ENCODE measurements at regions not wholly inside any gene's neighbourhood (a gene's known extent, or its start where the extent isn't known, plus 50 kb on each side); places are given as distances from the start of the nearest gene placed in this dataset.
A peak's percentile ranks its signal among the peaks of the same experiment; 100 is the strongest.

DNA sequence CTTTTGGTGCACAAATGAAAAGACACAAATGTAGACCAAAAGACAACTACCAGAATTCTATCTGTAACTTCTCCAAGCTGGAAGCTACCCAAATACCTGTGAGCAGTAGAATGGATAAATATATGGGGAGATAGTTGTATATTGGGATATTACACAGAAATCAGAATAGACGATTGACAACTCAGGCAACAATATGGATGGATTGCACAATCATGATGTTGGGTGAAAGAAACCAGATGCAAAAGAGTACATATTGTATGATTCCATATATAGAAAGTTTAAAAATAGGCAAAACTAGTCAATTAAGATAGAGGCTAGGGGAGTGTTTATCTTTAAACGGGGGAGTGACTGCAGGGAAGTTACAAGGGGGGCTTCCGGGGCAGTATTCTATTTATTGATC lies 77.5 kb upstream of the NKD1 start:
- intact Hi-C loops (cut with DNase I): no loop called here
- DNase-seq (ENCODE audit: low spot score): no peak

DNA sequence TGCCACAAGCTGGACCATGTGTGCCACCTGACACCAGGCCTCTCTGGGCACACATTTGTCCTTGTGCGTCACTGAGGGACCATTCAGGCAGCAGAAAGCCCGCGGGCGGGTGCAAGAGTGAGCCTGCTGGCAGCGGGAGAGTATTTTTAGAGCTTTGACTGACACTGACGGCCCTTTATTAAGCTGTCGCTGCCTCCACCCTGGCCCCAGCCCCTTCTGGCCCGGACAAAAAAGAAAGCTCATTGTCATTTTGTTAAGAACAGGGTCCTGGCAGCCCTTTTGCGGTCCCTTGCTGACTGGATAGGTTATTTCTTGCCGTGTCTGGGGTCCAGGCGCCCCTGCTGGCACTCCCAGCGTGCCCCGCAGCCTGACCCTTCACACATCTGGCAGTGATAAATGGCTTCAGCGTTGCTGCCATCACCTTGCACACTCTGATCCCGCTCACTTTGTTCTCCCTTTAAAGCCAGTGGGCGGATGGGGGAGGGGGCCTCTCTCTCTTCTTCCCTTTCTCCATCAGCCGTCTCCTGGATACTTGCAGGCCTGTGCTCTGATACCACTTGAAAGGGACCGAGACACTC lies 78.4 kb upstream of the NKD1 start:
- intact Hi-C loops (cut with DNase I): no loop called here
- peak; percentile 61 for DNase-seq (ENCODE audit: low spot score)

DNA sequence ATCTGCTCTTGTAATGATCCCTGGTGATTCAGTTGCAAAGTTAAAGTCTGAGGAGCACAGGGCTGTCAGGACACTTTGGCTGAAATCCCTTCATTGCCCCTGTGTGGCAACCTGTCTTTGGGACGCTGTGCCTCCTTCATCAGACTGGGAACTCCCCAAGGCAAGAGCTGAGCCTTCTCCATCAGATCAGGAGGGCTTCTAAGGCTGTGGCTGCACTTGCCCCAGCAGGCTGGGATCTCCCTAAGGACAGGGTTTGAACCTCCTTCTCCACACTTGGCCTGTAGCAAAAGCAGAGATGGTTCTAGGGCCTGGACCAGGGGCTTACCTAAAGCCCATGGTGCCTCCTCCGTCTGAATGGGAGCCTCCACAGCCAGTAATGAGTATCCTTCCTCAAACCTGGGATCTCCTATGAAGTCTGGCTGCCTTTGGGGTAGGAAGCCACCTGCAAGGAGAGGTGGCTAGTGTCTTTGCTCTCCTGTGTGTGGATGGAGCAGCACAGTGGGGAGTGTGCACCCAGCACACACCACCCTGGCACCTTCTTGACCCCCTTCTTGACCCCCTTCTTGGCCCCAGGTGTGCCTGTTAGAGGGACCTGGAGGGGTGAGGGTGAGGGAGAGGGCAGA lies 79.0 kb upstream of the NKD1 start:
- DNase-seq (ENCODE audit: low spot score): peak; percentile 58
- intact Hi-C loops (cut with DNase I): no loop called here

DNA sequence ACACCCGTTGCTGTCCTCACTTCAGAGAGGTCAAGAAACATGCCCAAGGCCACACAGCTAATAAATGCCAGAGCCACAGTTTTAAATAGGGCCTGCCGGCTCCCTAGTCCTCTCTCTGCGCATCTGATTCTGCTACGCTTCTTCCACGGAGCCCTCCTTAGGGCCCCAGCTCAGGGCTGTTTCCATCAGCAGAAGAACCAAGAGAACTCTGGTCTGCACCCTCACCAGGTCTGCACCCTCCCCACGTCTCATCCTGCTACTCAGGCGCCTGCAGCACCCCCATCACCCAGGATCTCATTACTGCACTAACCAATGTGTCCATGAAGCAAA lies 79.5 kb upstream of the NKD1 start:
- no peak for DNase-seq (ENCODE audit: low spot score)
- intact Hi-C loops (cut with DNase I): no loop called here

DNA sequence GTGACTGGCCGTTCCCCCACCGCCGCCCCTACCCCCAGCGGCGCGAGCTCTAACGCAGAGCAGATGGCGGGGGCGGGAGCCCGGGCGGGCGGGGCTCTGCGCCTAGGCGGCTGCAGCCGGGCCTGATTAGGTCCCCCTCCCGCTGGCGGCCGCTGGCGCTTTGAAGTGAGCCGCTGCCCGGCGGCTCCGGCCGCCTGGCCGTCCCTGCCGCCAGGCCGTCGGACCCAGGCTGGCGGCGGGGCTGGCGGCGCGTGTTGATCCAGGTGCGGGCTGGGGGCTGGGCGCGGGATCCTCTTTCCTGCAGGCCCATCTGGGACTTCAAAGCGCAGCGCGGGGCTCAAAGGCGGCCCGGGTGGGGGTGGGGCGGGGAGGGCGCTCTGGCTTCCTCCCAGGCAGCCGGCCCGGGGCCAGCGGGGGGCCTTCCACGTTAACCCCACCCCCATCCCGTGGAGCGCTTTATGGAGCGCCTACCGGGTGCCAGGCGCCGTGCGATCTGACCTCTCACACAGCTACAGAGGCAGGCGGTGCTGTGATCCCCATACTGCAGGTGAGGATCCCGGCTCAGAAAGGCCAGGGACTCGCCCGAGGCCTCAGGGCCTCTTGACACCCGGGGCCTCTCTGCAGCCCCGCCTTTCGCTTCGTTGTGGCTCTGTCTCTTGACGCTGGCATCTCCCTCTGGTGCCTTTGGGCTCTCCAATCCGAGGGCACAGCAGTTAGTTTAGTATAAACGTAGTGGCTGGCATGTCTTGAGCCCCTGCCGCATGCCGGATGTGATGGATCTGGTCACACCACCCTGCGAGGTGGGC lies 80.0 kb upstream of the NKD1 start:
- intact Hi-C loops (cut with DNase I): no loop called here
- peak; percentile 78 for DNase-seq (ENCODE audit: low spot score)

DNA sequence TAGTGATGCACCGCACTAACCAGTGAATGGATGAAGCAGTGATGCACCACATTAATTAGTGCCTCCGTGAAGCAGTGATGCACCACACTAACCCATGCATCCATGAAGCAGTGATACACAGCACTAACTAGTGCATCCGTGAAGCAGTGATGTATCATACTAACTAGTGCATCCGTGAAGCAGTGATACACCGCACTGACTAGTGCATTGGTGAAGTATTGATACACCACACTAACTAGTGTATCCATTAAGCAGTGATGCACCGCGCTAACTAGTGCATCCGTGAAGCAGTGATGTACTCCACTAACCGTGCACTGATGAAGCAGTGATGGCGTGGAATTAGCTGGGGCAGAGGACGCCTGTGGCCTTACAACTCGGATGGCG lies 80.6 kb upstream of the NKD1 start:
- intact Hi-C loops (cut with DNase I): no loop called here
- DNase-seq (ENCODE audit: low spot score): no peak

DNA sequence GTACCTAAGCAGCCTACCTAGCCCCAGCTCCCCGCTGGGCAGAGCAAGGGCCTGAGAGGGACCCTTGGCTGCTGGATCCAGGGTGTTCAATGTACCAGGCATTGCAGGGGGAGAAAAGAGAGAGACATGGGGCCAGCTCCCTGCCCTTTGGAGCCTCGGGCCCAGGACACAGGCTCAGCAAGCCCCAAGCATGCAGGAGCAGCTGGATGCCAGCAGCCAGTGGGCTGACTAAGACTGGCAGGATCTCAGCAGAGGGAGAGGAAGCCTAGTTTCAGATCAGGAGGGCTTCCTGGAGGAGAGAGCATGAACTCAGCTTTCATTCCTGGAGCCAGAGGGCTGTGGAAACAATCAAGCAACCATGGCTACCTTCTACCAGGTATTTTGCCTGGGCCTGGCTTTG lies 82.0 kb upstream of the NKD1 start:
- DNase-seq (ENCODE audit: low spot score): peak; percentile 62
- intact Hi-C loops (cut with DNase I): no loop called here

DNA sequence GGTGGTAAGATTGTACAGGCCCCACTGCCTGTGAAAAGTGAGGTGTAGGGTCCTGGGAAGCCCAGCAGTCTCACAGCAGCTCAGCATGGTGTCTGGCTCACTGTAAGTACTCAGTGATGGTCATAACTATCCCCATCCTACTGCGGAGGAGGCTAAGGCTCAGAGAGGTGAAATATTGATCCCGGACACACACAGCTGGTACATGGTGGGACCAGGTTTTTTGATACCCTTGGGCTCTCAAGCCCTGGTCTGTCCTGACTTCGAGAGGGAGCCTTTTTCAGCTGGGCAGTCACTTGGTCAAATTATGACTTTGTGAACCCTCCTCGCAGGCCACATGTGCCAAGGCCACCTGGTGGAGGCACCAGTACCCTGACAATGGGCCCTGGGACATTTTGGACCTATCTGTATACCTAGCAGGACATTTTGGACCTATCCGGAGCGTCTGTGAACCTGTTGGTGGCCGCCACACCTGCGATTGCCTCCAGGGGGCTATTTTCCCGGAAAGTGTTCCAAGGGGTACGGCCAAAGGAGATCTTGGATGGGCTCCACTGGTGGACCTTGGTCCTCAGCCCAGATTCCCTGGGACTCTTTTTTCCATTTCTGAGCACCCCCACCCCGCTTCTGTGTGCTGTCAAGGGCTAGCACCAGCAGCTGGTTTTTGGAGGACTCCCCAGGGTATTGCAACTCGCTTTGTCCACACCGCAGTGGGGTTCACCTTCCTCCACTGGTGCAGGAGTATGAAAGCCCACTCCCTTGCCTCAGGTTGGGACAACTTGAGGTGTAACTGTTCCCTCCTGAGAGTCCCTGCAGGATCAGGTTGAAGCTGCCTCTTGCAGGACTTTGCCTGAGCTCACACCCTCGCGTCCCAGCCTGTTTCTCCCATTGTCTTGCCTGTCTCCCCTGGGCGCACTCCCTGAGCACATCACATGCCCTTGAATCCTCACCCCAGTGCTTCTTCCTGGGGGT lies 83.6 kb upstream of the NKD1 start:
- intact Hi-C loops (cut with DNase I): no loop called here
- peak; percentile 67 for DNase-seq (ENCODE audit: low spot score)

DNA sequence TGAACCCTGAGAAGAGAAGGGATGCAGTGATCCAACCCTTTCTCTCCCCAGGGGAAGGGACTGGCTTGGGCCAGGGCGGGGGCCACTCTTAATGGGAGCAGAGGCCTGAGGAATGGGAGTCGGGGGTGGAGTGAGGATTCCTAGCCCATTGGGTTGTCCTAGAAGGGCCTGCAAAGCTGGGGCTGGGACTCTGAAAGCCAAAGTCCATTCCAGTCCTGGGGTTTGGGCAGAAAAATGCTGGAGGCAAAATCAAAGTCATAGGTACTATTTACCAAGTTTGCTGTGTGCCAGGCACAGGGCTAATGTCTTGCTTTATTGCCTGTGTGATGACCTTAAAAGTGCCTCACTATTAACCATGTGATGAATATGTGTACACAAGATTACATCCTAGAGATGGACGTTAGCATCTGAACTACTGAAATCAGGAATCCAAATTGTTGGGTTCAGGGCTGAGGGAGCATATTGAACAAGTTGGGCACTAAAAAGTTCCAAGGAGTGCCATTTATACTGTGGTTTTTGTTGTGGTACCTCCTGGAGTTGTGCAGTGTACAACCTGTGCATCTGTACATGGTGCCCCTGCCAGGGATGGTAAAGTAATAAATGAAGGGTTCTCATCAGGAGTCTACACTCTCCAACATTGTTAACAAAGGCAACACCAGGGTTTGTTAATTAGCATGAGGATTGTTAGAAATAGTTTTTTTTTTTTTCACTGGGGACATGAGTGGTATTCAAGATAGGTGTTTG lies 84.4 kb upstream of the NKD1 start:
- peak; percentile 37 for DNase-seq (ENCODE audit: low spot score)
- intact Hi-C loops (cut with DNase I): no loop called here

DNA sequence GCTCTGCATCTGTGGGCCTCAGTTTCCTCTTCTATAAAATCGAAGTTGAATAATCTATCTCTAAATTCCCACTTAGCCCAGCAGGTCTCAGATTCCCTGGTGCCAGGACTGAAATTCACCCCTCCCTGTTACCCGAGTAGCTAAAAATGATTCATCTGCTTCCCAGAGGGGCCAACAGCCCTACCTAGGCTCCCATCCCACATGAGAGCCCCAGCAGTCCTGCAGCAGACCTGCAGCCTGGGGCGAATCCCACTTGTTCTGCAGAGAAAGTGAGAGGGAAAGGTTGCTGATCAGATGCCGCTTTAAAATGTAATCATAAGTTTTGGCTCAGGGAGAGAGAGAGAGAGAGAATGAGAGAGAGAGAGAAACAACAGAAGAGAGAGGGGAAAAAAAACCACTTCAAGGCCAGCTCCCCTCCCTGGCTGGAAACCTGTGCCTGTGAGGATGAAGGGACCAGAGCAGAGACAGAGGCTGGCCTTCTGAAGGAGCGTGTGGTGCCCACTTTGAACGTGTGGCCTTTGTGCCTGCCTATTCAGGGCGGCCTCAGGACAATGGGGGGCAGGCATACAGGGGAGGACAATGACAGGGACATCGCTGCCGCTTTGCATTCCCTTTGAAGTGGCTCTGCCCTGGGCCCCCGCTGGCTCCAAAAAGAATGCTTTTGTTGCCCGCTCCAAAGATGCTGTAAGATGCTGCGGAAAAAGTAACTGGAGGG lies 85.2 kb upstream of the NKD1 start:
- intact Hi-C loops (cut with DNase I): no loop called here
- peak; percentile 66 for DNase-seq (ENCODE audit: low spot score)

DNA sequence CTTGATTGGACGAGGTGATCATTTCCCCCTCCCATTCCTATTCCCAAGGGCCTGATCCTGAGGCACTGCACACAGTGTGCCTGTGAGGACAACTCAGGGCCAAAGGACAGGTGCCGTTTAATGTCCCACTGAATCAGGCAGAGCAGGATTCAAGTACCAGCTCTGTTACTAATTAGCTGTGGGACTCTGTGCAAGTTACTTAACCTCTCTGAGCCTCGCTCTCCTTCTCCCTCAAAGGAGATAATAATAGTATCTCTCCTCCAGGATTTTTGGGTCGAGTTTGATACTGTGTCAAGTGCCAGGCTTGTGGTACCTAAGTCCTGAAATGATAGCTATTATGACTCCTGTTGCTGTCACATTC lies 86.8 kb upstream of the NKD1 start:
- intact Hi-C loops (cut with DNase I): no loop called here
- DNase-seq (ENCODE audit: low spot score): no peak

DNA sequence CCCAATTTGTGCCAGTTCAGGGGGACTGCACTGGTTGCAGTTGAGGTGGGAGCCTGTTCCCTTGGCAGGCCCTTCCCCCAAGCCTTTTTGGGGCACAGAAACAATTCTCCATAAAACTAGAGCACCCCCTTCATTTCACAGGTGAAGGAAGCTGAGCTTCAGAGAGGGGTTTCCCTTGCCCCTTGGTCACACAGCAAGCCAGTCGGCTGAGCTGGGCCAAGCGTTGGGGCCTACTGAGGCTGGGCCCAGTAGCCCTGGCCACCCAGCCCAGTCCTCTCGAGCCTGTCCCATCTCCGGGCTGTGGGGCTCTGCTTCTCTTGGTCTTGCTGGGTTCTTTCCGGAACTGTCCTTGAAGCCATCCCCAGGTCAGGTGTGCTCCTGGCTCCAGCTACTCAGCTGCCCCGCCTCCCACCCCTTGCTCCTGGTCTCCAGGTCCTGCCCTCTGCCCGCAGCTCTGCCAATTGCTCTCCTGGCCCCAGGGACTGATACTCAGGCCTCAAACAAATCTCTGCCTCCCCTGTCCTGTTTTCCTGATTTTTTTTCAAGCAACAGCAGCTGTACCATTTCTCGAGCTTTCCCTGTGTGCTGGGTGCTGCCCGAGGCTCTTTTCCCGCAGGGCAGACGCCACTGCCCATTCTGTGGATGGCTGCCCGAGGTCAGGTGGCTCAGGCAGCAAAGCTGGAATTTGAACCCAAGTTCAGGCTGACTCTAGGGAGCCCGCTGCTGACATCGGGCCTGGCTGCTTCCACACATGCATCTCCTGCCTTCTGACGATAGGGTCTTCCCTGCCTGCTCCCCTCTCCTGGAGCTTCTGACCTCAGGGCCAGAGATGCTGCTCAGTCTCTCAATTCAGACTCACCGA lies 87.4 kb upstream of the NKD1 start:
- intact Hi-C loops (cut with DNase I): no loop called here
- DNase-seq (ENCODE audit: low spot score): peak; percentile 78

DNA sequence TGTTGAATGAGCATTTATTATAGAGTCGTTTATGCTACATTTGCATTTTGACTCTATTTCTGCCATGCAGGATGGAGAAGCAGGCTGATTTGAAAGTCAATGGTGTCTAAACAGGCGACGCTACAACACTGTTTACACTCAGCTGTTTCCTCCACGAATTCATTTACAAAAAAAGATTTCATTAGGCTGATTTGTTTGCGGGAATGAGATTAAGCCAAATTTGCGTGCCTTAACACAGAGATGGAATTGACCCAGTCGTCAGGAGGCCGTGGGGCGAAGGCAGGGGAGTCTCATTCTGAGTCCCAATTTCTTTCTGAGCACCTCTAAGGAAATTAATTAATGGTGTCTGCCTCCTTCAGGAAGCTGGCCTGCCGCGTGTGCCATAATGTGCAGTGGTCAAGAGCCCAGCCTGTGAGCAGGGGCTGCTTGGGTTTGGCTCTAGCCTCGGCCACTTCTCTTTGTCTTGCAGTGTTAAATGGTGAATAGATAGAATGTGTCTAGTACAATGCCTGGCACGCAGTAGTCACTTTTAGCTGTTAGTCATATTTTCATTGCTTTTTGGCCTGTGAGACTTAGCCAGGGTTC lies 88.6 kb upstream of the NKD1 start:
- peak; percentile 44 for DNase-seq (ENCODE audit: low spot score)
- intact Hi-C loops (cut with DNase I): no loop called here

DNA sequence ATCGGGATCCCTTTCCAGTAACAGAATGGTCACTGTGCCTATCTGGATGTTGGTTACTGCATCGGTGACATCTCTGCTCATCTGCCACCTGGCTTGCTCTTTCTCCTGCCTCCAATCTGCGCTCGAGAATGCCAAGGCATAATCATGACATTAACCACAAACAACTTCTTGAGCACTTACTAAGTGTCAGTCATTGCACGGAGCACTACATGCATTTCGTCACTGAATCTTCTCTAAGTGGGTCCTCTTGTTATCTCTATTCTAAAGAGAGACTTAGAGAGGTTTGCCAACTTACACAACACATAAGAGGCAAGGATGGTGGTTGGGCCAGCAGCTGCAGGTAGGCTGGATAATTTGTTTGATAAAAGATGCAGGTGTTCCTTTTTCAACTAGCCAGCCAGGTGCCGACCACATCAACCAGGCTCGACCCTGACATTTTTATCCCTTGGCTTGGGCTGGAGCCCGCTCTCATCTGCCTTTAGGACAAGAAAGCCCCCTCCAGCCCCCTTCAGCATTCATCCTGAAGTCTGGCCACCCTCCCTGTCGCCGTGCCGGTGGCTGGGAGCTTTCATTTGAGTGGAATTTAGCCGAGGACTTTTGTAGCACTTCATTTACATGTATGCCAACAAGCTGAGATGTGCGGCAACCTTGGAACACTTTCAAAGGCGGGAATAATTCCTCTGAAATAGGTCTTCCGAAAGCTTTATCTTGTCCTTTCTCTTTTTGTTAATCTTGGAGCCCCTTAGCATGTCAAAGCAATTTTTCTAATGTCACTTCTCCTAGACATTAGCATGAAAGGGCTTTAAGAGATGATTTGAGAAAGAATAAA lies 89.3 kb upstream of the NKD1 start:
- peak; percentile 28 for DNase-seq (ENCODE audit: low spot score)
- intact Hi-C loops (cut with DNase I): no loop called here

DNA sequence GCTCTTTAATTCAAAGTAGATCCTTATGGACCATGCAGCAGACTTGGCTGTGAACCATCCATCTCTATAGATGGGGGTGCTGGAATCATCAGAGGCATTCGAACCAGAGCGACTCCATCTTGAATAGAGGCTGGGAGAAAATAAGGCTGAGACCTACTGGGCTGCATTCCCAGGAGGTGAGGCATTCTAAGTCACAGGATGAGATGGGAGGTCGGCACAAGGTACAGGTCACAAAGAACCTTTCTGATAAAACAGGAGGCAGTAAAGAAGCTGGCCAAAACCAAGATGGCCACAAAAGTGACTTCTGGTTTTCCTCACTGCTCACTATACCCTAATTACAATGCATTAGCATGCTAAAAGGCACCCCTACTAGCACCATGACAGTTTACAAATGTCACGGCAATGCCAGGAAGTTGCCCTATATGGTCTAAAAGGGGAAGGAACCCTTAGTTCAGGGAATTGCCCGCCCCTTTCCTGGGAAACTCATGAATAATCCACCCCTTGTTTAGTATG lies 89.2 kb upstream of the BRD7 start:
- DNase-seq (ENCODE audit: low spot score): peak; percentile 14
- intact Hi-C loops (cut with DNase I): no loop called here

DNA sequence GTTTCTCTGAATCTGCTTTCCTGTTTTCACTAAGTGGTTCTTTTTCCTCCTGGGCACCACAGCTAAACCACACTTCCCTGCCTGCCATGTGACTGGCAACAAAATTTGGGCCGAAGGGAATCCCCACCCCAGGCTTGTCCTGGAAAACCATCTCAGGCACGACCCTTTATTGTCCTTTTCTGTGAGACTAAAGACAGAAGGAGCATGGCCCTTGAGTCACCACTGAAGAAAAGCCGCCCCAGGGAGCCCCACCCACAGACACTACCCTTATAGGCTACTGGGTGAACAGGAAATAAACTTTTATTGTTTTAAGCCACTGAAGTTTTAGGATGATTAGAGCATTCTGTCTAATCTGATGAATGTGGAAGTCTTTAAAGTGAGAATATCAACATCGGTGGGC lies 88.6 kb upstream of the BRD7 start:
- intact Hi-C loops (cut with DNase I): no loop called here
- DNase-seq (ENCODE audit: low spot score): peak; percentile 34

All from posterior vena cava (tissue), 2 donors.